ENCODE measurements at regions not wholly inside any gene's neighbourhood (a gene's known extent, or its start where the extent isn't known, plus 50 kb on each side); places are given as distances from the start of the nearest gene placed in this dataset.

DNA sequence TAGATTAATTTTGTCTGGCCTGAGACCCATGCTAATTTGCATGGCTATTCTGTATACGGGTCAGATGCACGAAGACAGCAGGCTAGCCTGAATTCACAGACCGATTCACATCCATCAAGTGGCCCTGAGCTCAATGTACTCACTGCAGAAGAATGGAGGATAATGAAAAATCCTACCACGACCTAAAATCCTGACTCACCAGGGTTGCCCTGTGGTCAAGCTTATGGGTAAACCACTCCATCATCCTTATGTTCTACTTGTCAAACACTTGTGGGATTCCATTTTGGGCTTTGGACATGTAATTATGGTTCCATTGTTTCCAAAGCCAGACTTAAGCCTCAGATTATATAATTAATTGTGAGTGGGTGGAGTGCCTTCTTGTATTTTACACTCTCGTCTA is 110.4 kb upstream of the ZNF438 start:
- H3K4me3 ChIP-seq (ENCODE audit: insufficient read depth, low read length, poor library complexity, severe bottlenecking), result no peak overlapping the region
- no peaks in the 10 kb centered on the region for H3K27me3 ChIP-seq (ENCODE audit: low read length)
- TF ChIP-seq, protein P1, sequence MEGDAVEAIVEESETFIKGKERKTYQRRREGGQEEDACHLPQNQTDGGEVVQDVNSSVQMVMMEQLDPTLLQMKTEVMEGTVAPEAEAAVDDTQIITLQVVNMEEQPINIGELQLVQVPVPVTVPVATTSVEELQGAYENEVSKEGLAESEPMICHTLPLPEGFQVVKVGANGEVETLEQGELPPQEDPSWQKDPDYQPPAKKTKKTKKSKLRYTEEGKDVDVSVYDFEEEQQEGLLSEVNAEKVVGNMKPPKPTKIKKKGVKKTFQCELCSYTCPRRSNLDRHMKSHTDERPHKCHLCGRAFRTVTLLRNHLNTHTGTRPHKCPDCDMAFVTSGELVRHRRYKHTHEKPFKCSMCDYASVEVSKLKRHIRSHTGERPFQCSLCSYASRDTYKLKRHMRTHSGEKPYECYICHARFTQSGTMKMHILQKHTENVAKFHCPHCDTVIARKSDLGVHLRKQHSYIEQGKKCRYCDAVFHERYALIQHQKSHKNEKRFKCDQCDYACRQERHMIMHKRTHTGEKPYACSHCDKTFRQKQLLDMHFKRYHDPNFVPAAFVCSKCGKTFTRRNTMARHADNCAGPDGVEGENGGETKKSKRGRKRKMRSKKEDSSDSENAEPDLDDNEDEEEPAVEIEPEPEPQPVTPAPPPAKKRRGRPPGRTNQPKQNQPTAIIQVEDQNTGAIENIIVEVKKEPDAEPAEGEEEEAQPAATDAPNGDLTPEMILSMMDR (IDR thresholded peaks at IDR 0.05; ENCODE audit: insufficient read depth, low read length, poor library complexity, severe bottlenecking), result no peak
- TF ChIP-seq EZH2phosphoT487 (conservative IDR thresholded peaks at IDR 0.05; ENCODE audit: low read length), result no peak
- no peak overlapping the region for H3K27ac ChIP-seq (ENCODE audit: low read depth, low read length)
- no peaks in the 10 kb centered on the region for H3F3A ChIP-seq (ENCODE audit: insufficient read depth)
- no peaks in the 10 kb centered on the region for H4K20me1 ChIP-seq (ENCODE audit: low read depth, low read length)
- H3K4me2 ChIP-seq (ENCODE audit: low read depth, low read length, poor library complexity, severe bottlenecking), result no peak overlapping the region
- H3K36me3 ChIP-seq (ENCODE audit: low read length), result no peaks in the 10 kb centered on the region
- no peak overlapping the region for H3K9ac ChIP-seq (ENCODE audit: low read length)
- H3K9me2 ChIP-seq (replicated peaks; ENCODE audit: insufficient read depth, low read length), result no peaks in the 10 kb centered on the region
- H3K9me3 ChIP-seq (ENCODE audit: insufficient read depth, low read length), result no peaks in the 10 kb centered on the region
- no peaks in the 10 kb centered on the region for H3K79me2 ChIP-seq (ENCODE audit: insufficient read depth, low read length)
- H2AFZ ChIP-seq (ENCODE audit: low read depth, low read length, severe bottlenecking), result no peak overlapping the region

DNA sequence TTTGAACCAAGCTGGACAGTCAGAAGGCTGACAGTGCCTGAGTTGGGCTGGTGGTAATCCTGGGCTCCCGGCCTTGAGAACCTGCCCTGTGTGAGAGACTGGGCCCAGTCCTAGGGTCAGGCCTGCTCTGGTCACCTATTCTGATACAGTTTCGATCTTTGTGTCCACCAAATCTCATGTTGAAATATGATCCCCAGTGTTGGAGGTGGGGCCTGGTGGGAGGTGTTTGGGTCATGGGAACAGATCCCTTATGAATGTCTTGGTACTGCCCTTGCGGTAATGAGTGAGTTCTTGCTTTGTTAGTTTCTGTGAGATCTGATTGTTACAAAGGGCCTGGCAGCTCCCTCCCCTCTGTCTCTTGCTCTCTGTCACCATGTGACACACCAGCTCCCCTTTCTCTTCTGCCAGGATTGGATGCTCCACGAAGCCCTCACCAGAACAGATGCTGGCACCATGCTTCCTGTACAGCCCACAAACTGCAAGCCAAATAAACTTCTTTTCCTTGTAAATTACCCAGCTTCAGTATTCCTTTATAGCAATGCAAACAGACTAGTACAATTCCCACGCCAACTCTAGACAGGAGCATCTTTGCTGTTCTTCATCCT is 111.8 kb upstream of the ZNF438 start:
- Histone ChIP-seq H3K27me3 (ENCODE audit: low read length) (no peaks in the 10 kb centered on the region), H2AFZ (ENCODE audit: low read depth, low read length, severe bottlenecking) (no peak overlapping the region), H3K79me2 (ENCODE audit: insufficient read depth, low read length) (no peaks in the 10 kb centered on the region), H3K9ac (ENCODE audit: low read length) (no peak overlapping the region), H3K4me3 (ENCODE audit: insufficient read depth, low read length, poor library complexity, severe bottlenecking) (no peak overlapping the region), H3K36me3 (ENCODE audit: low read length) (no peaks in the 10 kb centered on the region), H3K4me2 (ENCODE audit: low read depth, low read length, poor library complexity, severe bottlenecking) (no peak overlapping the region), H3K9me3 (ENCODE audit: insufficient read depth, low read length) (no peaks in the 10 kb centered on the region), H3K27ac (ENCODE audit: low read depth, low read length) (no peak overlapping the region), H3F3A (ENCODE audit: insufficient read depth) (no peaks in the 10 kb centered on the region), H3K9me2 (replicated peaks; ENCODE audit: insufficient read depth, low read length) (no peaks in the 10 kb centered on the region), H4K20me1 (ENCODE audit: low read depth, low read length) (no peaks in the 10 kb centered on the region)
- TF ChIP-seq, protein P1 (IDR thresholded peaks at IDR 0.05; ENCODE audit: insufficient read depth, low read length, poor library complexity, severe bottlenecking), result no peak
- no peak for TF ChIP-seq EZH2phosphoT487 (conservative IDR thresholded peaks at IDR 0.05; ENCODE audit: low read length)

DNA sequence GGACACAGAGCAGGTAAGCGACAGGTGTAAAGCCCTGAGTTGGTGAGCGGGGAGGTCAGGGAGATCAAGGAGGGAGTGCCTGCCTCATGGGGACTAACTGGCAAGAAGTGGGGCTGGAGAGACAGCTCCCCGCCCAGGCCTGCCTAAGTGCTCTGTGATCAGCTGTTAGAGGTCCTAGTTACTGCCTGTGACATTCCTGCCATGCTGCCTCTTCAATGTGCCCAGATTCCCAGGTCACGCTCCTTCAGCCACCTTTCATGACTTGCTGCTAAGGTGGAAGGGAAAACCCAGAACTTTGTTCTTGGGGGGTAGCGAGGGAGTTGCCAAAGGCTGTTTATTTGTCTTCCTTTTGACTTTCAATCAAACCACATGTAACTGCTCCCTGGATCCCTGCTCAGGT is 114.3 kb upstream of the ZNF438 start:
- Histone ChIP-seq H3K9me3 (ENCODE audit: insufficient read depth, low read length) (no peaks in the 10 kb centered on the region), H3K9ac (ENCODE audit: low read length) (no peak overlapping the region), H3F3A (ENCODE audit: insufficient read depth) (no peaks in the 10 kb centered on the region), H3K27me3 (ENCODE audit: low read length) (no peaks in the 10 kb centered on the region), H4K20me1 (ENCODE audit: low read depth, low read length) (no peaks in the 10 kb centered on the region), H3K4me2 (ENCODE audit: low read depth, low read length, poor library complexity, severe bottlenecking) (no peak overlapping the region), H2AFZ (ENCODE audit: low read depth, low read length, severe bottlenecking) (no peak overlapping the region), H3K27ac (ENCODE audit: low read depth, low read length) (no peak overlapping the region), H3K36me3 (ENCODE audit: low read length) (no peaks in the 10 kb centered on the region), H3K79me2 (ENCODE audit: insufficient read depth, low read length) (no peaks in the 10 kb centered on the region), H3K9me2 (replicated peaks; ENCODE audit: insufficient read depth, low read length) (no peaks in the 10 kb centered on the region), H3K4me3 (ENCODE audit: insufficient read depth, low read length, poor library complexity, severe bottlenecking) (no peak overlapping the region)
- TF ChIP-seq EZH2phosphoT487 (conservative IDR thresholded peaks at IDR 0.05; ENCODE audit: low read length), result no peak
- TF ChIP-seq, protein P1 (IDR thresholded peaks at IDR 0.05; ENCODE audit: insufficient read depth, low read length, poor library complexity, severe bottlenecking), result no peak

All from SU-DHL-6 (cell line).